HCT116 (cell line): ENCODE measurements at regions not wholly inside any gene's neighbourhood (a gene's known extent, or its start where the extent isn't known, plus 50 kb on each side); places are given as distances from the start of the nearest gene placed in this dataset.

Experiments
- EZH2 ChIP-seq: fragments of 200-600 bp; sonication (generic); IDR thresholded peaks from 2 replicates; pipeline ENCODE4 v1.6.1; 2017; ENCODE audit warnings: antibody characterized with exemption, mixed run types
- FOSL1 ChIP-seq: IDR thresholded peaks from 2 replicates; pipeline ENCODE4 v1.6.1; 2012; ENCODE audit warnings: low read depth
- JUND ChIP-seq: IDR thresholded peaks from 2 replicates; pipeline ENCODE4 v1.6.1; 2012
- POLR2A ChIP-seq: IDR thresholded peaks from 2 replicates; pipeline ENCODE4 v1.7.0; 2011; ENCODE audit warnings: borderline replicate concordance; ENCODE audit not compliant: insufficient read depth, insufficient read length; ENCODE audit errors: extremely low read depth
- SIN3A ChIP-seq: IDR thresholded peaks from 2 replicates; pipeline ENCODE4 v1.6.1; 2012; ENCODE audit warnings: low read depth
- SRF ChIP-seq: IDR thresholded peaks from 2 replicates; pipeline ENCODE4 v1.6.1; 2012; ENCODE audit warnings: low read depth
- TF ChIP-seq, protein P1 (sequence below), 3 experiments: fragments of 200-600 bp in 1 of 3; sonication (generic) in 1 of 3; IDR thresholded peaks in 2 of 3; conservative IDR thresholded peaks in 1 of 3; 2 replicates each; pipeline ENCODE4 v1.5.1; 2012 to 2017; ENCODE audit warnings: low read depth in 2 of 3, low read length in 2 of 3, antibody characterized with exemption in 1 of 3, borderline replicate concordance in 1 of 3, control low read depth in 1 of 3, mild to moderate bottlenecking in 1 of 3, mixed read lengths in 1 of 3, mixed run types in 1 of 3, moderate library complexity in 1 of 3; ENCODE audit not compliant: insufficient read depth in 1 of 3

DNA sequence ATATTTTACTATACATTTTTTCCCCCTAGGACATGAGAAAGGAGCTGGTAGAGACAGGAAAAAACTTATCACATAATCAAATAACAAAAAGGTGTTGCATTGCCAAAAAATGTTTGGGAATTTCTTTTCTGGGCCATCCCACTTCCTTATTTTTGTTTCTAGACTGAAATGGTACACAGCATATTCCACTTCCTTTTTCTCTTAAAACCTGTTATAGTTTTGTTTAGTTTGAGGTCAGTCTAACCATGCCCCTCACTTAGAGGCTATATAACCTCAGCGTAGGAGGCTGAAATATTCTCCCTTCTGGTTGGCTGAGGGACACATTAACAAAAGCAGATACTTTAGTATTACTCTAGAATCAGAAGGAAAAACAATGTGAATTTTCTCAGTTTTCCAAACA lies 323.9 kb downstream of the GJA1 start:
- TF ChIP-seq SRF (no peak), JUND (no peak), EZH2 (no peak), FOSL1 (no peak), SIN3A (no peak), POLR2A (no peak)
- TF ChIP-seq, protein P1, sequence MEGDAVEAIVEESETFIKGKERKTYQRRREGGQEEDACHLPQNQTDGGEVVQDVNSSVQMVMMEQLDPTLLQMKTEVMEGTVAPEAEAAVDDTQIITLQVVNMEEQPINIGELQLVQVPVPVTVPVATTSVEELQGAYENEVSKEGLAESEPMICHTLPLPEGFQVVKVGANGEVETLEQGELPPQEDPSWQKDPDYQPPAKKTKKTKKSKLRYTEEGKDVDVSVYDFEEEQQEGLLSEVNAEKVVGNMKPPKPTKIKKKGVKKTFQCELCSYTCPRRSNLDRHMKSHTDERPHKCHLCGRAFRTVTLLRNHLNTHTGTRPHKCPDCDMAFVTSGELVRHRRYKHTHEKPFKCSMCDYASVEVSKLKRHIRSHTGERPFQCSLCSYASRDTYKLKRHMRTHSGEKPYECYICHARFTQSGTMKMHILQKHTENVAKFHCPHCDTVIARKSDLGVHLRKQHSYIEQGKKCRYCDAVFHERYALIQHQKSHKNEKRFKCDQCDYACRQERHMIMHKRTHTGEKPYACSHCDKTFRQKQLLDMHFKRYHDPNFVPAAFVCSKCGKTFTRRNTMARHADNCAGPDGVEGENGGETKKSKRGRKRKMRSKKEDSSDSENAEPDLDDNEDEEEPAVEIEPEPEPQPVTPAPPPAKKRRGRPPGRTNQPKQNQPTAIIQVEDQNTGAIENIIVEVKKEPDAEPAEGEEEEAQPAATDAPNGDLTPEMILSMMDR (IDR thresholded peaks at IDR 0.05 in 2 of 3, conservative IDR thresholded peaks at IDR 0.05 in 1 of 3; ENCODE audit: borderline replicate concordance in 1 of 3, insufficient read depth in 1 of 3, low read depth in 2 of 3, low read length in 2 of 3), result no peak
